ENCODE measurements at regions not wholly inside any gene's neighbourhood (a gene's known extent, or its start where the extent isn't known, plus 50 kb on each side); places are given as distances from the start of the nearest gene placed in this dataset.

DNA sequence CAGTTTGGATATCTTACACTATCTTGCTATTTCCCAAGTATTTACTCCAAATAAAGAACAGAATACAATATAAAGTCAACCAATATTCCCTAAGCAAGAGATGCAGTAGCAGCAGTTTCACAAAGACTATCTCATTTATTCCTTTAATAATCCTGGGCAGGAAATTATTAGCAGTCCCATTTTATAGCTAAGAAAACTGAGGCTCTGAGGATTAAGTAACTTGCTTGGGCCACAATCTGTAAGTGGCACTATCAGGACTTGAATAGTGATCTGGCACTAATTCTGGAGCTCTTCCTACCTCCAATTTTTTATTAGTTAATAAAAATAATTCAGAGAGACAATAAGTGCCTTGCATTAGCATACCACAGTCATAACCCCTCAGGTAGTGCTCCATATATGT, 611.7 kb downstream of the MCTP2 start:
- TF ChIP-seq POLR2A (IDR thresholded peaks at IDR 0.05; ENCODE audit: low read depth, low read length) = no peak
- no peak for TF ChIP-seq POLR2AphosphoS5 (IDR thresholded peaks at IDR 0.05; ENCODE audit: low read depth, low read length)
- TF ChIP-seq SPI1 (IDR thresholded peaks at IDR 0.05; ENCODE audit: low read depth, low read length) = no peak
- TF ChIP-seq TAF1 (IDR thresholded peaks at IDR 0.05; ENCODE audit: low read depth, low read length) = no peak
- TF ChIP-seq PAX5 (IDR thresholded peaks at IDR 0.05; ENCODE audit: insufficient read depth, low read length, severe bottlenecking) = no peak

All from GM12891 (cell line).